ENCODE measurements at regions not wholly inside any gene's neighbourhood (a gene's known extent, or its start where the extent isn't known, plus 50 kb on each side); places are given as distances from the start of the nearest gene placed in this dataset.

- no peak for DNase-seq (ENCODE audit: low spot score)
Measured at GRCh38 chr3:21357241-21357640, 393.8 kb downstream of the ZNF385D start.

DNA sequence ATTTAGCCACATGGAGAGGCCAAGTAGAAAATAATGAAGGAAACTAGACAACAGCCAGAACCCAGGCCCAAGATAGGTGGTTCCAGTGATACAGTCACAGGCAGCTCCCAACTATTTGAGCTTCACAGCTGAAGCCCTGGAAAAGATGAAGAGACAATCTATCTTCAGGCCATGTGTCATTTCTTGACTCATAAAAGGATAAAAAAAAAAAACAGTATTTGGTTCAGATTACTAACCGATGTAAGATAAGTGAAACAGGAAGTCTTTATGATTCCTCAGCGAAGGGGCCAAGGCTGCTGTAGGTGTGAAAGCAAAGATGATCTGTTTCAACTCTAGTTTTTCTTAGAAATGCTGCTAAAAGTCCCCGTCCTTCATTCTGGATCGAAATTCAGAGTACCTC, 394.6 kb downstream of the ZNF385D start:
- DNase-seq (ENCODE audit: low spot score), result no peak

GRCh38 chr3:21345382-21345976, 405.5 kb downstream of the ZNF385D start:
- DNase-seq (ENCODE audit: low spot score), result no peak

DNA sequence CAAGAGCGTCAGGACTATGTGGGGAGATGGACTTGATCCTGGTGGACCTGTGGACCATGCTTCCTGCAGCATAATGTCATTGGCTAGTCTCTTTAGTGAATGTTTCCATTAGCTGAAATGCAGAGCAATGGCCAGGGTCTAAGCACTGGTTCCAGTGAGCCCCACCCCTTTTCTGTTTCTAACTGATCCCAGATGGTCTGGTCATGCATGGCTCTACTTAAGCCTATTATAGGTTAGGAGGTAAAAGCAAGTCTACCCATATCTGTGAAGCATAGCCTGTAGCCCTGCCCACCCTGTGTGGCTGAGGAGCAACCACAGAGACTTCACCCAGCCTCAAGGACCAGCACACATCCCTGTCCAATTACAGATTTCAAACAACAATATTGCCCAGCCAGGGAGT, 419.2 kb downstream of the ZNF385D start:
- DNase-seq (ENCODE audit: low spot score), result no peak

- DNase-seq (ENCODE audit: low spot score), result no peak
Measured at GRCh38 chr3:21331321-21331720, 419.7 kb downstream of the ZNF385D start.

- DNase-seq (ENCODE audit: low spot score), result peak; percentile 3
Measured at GRCh38 chr3:21330293-21330692, 420.7 kb downstream of the ZNF385D start.

- no peak for DNase-seq (ENCODE audit: low spot score)
Measured at GRCh38 chr3:21328711-21329390, 422.2 kb downstream of the ZNF385D start.

DNA sequence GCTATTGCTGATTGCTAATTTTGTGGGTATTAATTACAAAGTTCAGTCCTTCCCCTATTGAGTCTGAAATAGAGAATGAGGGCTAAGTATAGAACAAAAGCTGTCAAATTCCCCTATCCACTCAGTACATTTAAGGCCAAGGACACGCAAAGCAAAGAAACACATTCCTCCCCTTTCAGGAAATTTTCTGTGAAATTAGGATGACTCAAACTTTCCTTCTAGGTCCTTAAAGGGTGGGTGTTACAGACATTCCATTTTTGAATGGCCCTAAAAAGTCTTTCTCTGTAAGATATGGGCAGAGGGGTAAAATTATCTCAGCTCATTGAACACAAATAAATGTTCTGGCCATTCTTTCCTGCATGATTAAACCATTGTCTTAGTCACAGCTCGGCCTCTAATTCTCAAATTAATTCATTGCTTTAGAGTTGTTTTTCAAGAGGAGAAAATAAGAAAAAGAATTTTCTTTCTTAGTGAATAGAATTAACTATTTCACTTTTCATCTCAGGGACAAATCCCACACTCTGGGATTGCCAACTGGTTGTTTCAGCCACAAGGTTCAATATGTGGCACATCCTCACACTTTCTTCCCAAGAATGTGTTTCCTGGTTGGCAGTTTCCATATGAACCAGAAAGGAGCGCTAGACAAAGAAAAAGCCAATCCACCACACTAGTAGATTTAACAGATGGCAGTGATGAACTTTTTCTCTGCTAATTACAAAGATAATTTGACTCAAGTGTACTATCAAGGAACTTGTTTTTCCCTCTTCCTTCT, 424.1 kb downstream of the ZNF385D start:
- DNase-seq (ENCODE audit: low spot score), result no peak

- DNase-seq (ENCODE audit: low spot score), result no peak
Measured at GRCh38 chr3:21314688-21315087, 436.3 kb downstream of the ZNF385D start.

DNA sequence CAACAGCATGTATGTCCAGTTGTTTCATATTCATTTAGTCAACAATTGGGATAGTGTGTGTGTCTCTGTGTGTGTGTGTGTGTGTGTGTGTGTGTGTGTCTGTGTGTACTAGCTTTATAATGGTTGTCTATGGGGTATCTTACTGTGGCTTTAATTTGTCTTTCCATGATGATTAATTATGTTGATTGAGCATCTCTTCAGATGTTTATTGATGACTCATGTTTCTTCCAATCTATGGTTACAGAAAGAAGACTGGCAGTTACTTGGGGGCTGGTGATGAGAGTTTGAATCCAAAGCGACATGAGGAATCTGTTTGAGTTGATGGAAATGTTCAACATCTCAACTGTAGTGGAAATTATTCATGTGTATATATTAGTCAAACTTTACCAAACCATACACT, 440.1 kb downstream of the ZNF385D start:
- DNase-seq (ENCODE audit: low spot score), result no peak

DNA sequence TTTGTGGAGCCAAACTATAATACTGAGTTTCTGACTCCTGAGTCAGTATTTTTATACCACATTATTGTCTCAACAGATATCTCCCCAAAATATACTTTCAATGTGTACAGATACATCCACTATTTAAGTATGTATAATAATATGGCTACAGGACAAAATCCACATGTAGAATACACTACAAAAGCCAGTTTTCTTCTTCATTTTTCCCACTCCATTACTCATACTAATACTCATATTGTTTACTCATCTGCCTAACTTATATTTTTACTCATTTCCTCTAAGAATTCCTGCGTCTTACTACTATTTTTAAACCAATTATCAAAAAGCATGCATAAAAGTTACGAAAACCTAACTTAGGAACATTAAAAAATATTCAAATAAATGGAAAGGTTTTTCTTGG, 440.8 kb downstream of the ZNF385D start:
- DNase-seq (ENCODE audit: low spot score), result no peak

DNA sequence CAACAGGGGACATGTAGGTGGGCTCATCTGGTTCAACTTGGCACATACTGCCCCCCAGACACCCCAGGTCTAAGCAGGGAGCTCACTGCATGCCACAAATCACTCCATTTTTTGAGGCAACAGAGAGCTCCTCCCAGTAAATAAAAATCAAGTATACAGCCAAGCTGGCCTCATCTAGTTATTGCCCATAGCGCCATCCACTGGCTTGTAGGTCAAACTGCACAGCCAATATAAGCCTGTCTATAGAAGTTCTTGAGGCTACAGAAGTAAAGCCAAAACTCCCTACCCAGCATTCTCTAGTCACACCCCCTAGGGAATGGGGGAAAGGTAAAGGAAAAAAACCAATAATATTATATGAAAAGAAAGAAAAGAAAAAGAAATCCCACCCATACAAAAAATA, 453.7 kb downstream of the ZNF385D start:
- DNase-seq (ENCODE audit: low spot score), result no peak

DNA sequence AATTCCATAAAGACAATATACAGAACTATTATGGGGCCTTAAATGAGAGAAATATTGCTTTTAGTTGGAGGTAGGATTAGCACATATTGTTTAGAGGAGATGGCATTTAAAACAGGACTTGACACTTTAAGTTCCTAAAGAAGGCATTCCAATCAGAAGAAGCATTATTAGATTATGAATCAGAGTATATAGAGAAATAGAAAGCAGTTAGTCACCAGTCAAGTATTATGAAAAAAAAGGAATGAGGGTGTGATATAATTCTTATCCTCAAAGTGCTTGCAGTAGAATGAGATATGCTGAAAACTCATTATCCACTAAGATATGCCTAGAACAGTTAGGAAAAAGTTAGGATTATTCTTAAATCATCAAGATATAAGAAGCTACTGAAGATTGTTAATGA, 456.2 kb downstream of the ZNF385D start:
- DNase-seq (ENCODE audit: low spot score), result no peak

- DNase-seq (ENCODE audit: low spot score), result no peak
Measured at GRCh38 chr3:21292971-21293370, 458.0 kb downstream of the ZNF385D start.

GRCh38 chr3:21290557-21290956, 460.5 kb downstream of the ZNF385D start:
- DNase-seq (ENCODE audit: low spot score), result peak; percentile 14

DNA sequence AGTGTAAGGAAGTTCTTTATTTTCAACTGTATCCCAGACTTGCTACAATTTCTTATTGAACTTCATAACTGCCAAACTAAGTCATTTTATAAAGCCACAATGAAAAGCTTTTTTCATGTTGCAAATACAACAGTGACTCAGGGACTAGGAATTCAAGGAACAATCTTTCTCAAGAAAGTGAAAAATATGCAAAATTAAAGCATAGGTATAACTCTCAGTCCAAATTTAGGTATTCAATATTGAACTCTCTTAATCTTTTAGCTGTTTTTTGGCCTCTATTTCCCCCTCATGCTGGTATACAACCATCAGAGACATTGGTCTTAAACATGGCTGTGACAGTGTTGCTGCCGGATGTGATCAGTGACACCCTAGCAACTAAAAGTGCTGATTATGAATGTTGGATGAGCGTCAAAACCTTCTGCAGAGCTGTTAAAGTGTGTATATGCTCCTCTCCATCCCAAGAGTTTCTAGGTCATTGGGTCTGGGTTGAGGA, 476.9 kb downstream of the ZNF385D start:
- no peak for DNase-seq (ENCODE audit: low spot score)

DNA sequence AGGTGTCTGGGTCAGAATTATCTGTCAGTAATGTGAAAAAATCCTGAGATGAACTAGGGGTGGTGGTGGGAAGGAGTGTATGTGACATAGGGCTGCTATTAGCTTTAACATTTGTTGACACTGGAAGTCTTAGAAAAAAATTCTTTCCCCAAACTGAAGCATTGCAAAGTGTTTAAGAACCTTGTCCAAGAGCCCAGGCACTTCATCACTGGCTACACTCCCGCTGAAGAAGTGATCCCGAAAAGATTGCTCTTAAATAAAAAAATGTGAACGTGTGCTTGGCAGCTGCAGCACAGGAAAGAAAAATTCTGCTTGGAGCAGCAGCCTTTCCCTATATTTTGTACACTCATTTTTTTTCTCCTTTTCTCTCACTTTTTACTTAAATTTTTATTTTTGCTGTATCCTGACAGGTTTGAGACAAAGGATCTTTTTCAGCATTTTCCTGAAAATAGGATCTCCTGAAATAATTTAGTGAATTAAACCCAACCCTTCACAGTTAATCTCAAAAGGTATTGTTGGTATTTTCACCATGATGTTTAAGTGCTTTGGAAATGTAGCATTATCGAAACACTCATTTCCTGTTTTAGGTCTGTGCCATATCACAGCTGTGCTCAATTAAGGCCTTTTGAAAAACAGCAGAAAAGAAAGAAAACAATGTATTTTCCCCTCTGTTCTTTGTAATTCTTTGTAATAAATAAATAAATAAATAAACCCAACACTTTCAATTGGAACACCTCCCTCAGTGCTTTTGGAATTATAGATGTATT, 477.6 kb downstream of the ZNF385D start:
- DNase-seq (ENCODE audit: low spot score), result no peak

GRCh38 chr3:21271606-21272016, 479.4 kb downstream of the ZNF385D start:
- no peak for DNase-seq (ENCODE audit: low spot score)

GRCh38 chr3:21269882-21270281, 481.1 kb downstream of the ZNF385D start:
- no peak for DNase-seq (ENCODE audit: low spot score)

DNA sequence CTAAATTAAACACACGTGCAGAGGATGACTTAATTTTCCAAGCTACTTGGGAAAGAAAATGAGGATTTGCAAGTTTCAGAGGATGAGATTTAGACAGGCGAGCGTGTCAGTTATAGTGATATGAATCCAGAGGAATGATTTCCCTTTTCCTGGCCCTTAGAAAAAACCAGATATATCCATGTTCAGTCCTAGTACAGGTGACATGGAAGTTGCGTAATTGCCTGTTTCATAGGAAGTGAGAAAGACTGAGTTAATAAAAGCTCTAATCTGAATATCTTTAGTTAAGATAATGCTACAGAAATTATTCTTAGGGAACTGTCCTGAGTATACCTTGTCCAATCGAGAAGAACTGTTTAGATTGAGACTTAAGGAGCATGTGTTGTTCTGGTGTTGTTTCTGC, 490.5 kb downstream of the ZNF385D start:
- no peak for DNase-seq (ENCODE audit: low spot score)

DNA sequence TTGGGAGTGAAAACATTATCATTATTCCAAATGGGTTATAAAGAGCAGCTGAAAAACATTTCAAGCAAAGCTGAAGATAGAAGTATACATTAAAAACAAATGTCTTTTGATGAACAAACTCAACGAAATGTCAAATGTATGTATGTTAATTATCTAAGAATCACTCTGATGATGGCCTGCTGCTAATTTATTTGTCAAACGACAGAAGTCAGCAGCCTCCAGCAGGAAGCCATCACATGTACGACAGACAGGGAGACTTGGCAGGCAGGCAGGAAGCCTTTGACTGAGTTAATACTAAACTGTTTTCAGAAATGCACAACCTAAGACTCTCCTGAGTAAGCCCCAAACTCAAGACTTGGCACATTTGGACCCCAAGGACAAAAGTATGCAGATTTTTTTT, 491.1 kb downstream of the ZNF385D start:
- no peak for DNase-seq (ENCODE audit: low spot score)

DNA sequence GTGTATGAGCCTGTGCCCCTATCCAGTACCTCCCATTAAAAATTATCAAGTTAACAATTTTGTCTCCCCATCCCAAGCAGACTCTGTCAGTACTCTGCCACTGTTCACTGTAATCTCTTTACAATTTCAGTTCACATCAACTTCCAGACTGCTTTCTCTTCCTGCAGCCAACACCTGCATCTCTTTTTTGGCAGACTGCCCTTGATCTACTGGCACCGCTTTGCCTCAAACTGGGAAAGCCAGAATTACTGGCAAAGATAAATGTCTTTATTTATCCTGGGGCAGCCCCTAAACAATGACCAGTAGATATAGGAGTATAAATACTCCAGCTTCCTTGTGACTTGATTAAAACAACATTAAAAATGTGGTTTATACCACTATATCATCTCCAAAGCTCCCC, 494.1 kb downstream of the ZNF385D start:
- DNase-seq (ENCODE audit: low spot score), result no peak
